ENCODE measurements at regions not wholly inside any gene's neighbourhood (a gene's known extent, or its start where the extent isn't known, plus 50 kb on each side); places are given as distances from the start of the nearest gene placed in this dataset.

DNA sequence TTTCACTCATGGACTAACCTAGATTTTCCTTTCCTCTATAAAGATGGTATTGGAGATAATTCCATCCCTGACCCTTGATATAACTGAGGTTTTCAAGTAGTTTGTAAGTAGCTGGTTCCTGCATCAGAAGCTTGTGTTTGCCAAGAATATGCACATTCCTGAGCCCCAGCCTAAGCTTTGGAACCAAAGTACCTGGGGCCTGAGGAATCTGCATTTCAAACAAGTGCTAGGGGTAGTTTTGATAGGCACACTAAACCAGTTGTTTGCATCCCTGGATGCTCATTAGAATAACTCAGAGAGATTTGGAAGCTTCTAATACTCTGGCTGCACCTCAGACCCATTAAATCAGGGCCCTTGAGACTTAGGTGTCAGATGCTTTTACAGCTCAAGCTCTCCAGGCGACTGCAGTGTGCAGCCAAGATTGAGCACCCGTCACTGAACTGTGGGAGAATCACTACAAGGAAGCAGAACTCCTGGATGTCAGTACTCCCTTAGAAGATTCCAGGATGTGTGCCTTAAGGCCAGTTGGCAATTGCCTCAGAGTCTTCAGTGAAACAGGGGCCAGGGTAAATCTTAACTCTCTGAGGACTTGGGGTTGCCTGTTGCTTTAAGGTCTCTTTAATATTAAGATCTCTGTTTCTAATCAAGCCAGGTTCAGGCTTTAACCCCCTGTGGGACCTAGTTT, 565.0 kb downstream of the REEP3 start:
- ATAC-seq, result no peak

- ATAC-seq, result no peak
Observed at GRCh38 chr10:64089648-64090047, 568.4 kb downstream of the REEP3 start.

- no peak for ATAC-seq
Observed at GRCh38 chr10:64090865-64091264, 569.7 kb downstream of the REEP3 start.

DNA sequence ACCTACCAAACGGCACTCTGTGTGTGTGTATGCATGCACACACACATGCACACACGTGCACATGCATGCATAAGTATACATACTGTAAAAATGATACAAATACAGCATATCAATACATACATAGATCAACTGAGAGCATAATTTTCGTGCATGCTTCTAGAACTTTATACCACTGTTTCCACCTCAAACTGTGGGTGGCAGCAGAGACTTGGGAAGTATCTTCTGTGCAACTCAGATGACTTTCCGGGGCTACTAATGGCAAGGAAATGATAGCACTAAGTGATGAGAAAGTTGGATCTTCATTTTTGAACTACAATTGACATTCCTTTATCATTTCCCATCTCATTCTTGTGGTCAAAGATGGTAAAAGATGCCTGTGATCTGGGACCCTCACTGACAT, 570.7 kb downstream of the REEP3 start:
- no peak for ATAC-seq

GRCh38 chr10:64093304-64093703, 572.1 kb downstream of the REEP3 start:
- no peak for ATAC-seq

DNA sequence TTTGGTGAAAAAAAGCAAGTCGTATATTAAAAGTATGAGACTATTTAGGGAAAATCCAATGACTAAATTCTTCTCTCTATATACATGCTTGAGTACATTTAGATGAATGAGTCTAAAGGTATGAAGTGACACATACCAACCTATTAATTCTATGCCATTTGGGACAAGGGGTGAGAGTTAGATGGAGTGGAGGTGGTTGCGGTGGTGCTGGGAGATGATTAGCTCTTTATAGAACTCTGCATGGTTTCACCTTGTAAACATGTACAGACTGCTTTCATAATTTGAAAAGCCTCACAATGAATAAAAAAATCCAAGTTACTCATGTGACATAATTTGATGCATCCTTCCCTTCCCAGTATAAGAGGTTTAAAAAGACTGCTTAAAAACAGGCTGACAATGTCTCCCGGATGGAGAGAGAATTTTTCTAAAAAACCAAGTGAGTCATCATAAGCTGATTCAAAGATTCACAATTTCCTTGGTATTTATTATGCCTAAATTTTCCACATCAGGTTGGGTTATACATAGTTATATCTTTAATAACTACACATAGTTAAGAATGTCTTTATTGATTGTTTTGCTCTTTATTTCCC, 572.8 kb downstream of the REEP3 start:
- no peak for ATAC-seq

- no peak for ATAC-seq
Observed at GRCh38 chr10:64096941-64097340, 575.7 kb downstream of the REEP3 start.

DNA sequence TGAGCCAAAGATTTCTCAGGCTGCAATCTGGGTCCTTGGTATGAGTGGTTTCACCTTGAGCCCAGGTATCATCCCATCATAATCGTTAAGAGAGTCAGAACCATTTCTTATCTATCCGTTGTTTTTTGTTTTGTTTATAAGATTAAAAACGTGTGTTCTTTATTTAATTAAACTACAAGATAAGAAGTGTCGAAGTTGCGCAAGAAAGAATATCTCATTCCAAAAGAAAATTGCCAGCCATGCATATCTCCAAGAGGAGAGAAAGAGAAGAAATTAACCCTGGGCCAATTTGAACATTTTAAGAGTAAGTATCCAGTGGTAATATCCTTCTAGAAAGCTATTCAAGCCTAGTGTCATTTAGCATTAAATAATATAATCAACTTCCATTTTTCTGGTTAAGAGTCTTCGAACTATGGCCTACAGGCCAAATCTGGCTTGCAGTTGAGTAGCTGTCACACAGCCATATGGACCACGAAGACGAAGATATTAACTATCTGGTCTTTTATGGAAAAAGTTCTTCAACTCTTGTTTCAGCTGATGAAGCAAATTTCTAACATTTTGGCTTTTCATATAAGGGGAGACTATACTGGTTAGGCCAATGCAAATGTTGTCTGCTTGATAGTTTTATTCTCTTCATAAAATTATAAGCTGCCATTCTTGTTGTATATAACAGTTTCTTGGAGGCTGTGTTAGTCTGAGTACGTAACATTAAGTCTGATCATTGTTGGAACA, 576.4 kb downstream of the REEP3 start:
- ATAC-seq, result no peak

DNA sequence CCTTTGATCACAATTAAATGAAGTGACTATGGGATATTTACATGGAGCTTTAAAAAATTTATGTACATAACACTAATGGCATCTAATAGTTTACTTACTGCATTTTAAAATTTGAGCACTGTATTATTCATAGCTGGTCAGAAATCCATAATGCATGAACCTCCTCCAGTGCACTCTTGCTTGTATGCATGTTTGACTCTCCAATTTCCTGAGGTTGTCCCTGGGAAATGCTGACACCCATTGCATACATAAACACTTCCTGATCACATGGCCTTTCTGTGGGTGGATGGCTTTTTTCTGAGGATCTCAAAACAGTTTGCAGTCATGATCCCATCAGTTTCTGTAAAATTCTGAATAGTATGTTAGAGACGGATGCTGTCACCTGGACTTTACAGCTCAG, 577.8 kb downstream of the REEP3 start:
- ATAC-seq, result no peak

- no peak for ATAC-seq
Observed at GRCh38 chr10:64101606-64102263, 580.5 kb downstream of the REEP3 start.

DNA sequence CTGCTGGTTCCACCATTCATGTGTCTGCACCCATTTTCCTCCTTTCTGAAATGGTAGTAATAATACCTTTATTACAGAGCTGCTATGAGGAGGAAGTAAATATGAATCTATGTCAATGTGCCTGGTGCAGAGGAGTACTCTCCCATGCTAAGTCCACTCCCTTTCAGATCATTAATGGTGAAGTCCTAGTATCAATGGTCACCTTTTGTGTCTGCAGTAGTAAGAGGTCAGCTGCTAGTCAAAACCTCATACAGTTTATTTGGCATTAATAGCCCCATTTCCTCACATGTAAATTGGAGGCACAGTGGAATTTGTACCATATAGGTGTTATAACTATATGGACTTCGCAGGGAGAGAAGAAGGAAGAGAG, 581.0 kb downstream of the REEP3 start:
- no peak for ATAC-seq

- no peak for ATAC-seq
Observed at GRCh38 chr10:64102916-64103315, 581.7 kb downstream of the REEP3 start.

DNA sequence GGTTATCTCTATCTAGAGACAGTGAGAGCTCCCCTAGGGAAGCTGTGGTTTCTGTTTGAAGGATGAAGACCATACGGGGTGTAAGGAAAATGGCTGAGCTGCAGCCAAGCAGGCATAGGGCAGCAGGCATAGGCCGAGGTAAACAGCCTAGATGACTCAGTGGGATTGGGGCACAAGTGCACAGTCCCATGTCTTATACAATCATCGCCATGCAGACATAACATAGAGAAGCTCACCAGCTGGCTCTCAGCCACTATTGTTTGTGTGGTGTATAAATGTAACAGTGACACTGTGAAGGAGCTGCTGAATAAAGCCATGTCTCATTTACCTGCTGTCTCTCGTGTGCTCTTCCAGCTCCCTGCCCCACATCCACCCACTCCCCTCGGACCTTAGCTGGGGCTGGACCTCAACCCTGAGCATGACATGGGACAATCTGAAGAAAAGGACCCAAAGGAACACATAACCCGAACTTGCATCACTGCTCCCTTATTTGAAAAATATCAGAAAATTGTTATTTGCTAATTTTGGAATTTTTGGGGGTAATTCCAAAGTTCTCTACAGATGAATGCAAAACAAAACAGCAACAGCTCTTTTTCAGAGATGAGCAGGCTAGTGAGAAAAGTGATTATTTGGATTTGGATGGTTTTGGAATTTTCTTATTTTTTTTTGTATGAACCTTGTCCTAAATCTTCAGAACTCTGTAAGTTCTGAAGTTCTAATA, 582.7 kb downstream of the REEP3 start:
- no peak for ATAC-seq

DNA sequence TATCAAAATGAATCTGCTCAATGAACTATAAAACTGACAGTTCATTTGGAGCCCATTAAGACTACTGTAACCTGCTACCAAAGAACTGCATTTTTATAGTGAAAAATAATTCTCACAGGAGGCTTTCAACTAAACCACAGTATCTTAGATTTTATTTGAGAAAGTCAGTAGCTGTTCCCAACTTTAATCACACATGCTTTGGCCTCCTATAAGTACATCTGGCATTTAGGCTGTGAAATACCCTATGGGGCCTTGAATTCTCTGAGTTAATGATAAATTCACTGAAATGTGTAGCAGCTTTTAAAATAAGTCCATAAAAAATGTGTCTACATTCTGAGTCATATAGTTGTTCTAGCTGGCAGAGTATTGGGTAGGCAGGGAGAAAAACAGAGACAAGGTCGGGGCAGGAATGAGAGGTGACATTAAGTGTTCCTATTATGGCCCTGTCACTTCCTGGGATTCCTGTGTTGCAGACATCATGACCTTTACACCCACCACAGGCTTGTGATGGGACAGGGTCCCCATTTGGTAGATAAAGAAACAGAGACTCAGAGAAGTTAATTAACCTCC, 588.8 kb downstream of the REEP3 start:
- ATAC-seq, result no peak

DNA sequence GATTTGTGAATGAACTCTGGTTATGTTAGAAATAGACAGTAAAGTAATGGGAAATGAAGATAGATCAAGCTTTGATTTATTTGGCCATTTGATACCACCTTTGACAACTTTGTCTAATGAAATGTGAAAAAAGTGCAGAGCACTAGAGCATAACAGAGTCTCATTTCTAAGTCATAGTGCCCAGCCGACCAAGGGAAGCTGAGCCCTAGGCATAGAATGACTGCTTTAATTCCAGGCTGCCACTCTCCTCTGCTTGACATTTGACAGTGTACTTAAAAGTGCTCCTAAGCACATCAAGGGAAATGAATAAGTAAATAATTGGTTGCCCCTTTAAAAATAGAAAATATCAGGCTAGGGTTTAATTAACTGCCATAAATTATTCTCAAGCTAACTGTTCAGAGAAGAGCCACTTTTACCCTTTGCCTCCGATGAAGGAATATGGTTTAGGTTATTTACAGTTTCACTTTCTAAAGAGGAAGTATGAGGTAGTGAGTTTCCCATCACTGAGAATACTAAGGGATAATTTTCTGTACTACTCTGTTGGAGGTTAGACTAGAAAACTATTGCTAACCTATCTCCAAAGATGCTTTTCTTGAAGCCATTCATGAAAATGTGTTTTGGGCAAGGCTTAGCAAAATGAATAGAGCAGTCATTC, 591.6 kb downstream of the REEP3 start:
- no peak for ATAC-seq

DNA sequence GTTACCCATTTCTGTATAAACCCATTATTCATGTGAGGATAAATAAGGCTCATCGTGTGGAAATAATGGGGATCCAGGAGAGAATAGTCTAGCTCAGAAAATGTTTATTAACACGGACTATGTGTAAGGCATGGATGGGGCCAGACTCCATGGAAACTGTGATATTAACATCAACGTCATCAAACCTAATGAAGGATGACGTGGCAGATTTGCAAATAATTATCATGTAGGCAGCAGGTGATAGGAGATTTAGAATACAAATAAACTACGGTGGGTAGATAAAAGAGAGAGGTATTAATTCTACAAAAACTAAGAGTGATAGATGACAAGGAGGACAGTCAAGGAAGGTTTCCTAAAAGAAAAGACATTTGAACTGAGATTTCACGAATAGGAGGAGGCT, 592.2 kb downstream of the REEP3 start:
- ATAC-seq, result no peak

GRCh38 chr10:64113792-64114191, 592.6 kb downstream of the REEP3 start:
- no peak for ATAC-seq

- no peak for ATAC-seq
Observed at GRCh38 chr10:64115471-64115870, 594.3 kb downstream of the REEP3 start.

DNA sequence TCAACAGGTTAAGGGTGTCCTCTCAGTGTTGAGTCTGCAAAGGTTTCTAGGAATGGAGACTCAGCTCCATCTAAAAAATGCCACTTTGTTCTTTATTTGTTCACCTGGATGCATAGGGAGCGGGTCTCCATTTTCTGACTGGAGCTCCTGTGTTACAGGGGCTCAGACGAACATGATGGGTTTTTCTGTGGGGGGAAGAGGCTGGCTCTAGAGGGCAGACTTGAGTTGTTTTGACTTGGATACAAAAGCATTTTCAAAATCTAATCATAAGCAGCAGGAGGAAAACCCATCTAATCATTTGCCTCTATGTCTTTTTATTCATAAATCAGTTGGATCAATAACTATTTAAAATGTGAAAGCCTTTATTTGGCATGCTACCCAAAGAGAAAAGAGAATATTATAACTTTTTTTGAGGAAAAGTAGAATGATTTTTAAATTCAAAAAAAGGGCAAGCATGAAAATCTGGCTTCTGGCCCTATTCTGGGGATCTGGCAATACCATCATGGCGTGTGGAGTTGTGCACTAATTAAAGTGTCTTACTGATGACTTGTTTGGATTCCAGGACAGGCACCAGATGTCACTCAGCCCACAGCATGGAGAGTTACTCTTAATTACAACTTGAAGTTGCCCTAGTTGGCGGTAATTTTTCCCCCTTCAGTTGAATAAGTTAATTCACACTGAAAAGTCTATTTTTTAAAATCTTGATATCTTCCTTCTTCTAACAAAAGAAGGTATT, 594.9 kb downstream of the REEP3 start:
- ATAC-seq, result no peak

GRCh38 chr10:64116707-64117106, 595.5 kb downstream of the REEP3 start:
- ATAC-seq, result no peak

GRCh38 chr10:64118736-64119135, 597.5 kb downstream of the REEP3 start:
- ATAC-seq, result no peak

Data from activated CD4-positive, CD25-positive, alpha-beta regulatory T cell treated with anti-CD3 and anti-CD28 coated beads, Interleukin-2, amount 50 U/mL, for 24 hours (primary cell).